IPS-18a (cell line): ENCODE measurements at regions not wholly inside any gene's neighbourhood (a gene's known extent, or its start where the extent isn't known, plus 50 kb on each side); places are given as distances from the start of the nearest gene placed in this dataset.

Experiments used
- H3K27ac ChIP-seq: one replicate; pipeline ENCODE4 v1.5.1; 2013; ENCODE audit warnings: low read length
- H3K27me3 ChIP-seq: one replicate; pipeline ENCODE4 v1.6.1; 2013; ENCODE audit warnings: mild to moderate bottlenecking, low read length; ENCODE audit not compliant: control insufficient read depth, insufficient read depth
- H3K36me3 ChIP-seq: one replicate; pipeline ENCODE4 v1.6.1; 2013; ENCODE audit warnings: low read depth, low read length; ENCODE audit not compliant: control insufficient read depth
- H3K4me1 ChIP-seq: one replicate; pipeline ENCODE4 v1.6.1; 2013; ENCODE audit warnings: low read depth, low read length; ENCODE audit not compliant: control insufficient read depth
- H3K4me3 ChIP-seq: one replicate; pipeline ENCODE4 v1.5.1; 2013; ENCODE audit warnings: low read length
- H3K9ac ChIP-seq: one replicate; pipeline ENCODE4 v1.6.1; 2013; ENCODE audit warnings: mild to moderate bottlenecking, low read length, moderate library complexity
- H3K9me3 ChIP-seq: one replicate; pipeline ENCODE4 v1.6.1; 2013; ENCODE audit warnings: low read depth, low read length; ENCODE audit not compliant: control insufficient read depth

GRCh38 chr15:46672041-46672440, 1037.2 kb downstream of the SQOR start:
- Histone ChIP-seq H3K27ac (no peak overlapping the region), H3K36me3 (no peaks in the 10 kb centered on the region), H3K4me3 (no peak overlapping the region), H3K27me3 (no peaks in the 10 kb centered on the region), H3K4me1 (no peaks in the 10 kb centered on the region), H3K9me3 (no peaks in the 10 kb centered on the region), H3K9ac (no peak overlapping the region)

GRCh38 chr15:46676233-46677206, 1040.8 kb upstream of the SEMA6D start:
- no peaks in the 10 kb centered on the region for H3K9me3 ChIP-seq

GRCh38 chr15:46677491-46677890, 1039.8 kb upstream of the SEMA6D start:
- H3K36me3 ChIP-seq = no peaks in the 10 kb centered on the region
- H3K4me3 ChIP-seq = no peak overlapping the region
- no peaks in the 10 kb centered on the region for H3K27me3 ChIP-seq
- no peak overlapping the region for H3K27ac ChIP-seq
- H3K4me1 ChIP-seq = peaks cover 10% of the 10 kb centered on the region
- H3K9me3 ChIP-seq = no peaks in the 10 kb centered on the region
- H3K9ac ChIP-seq = no peak overlapping the region

More at GRCh38 chr15:46676233-46677206, 1040.8 kb upstream of the SEMA6D start:
- Histone ChIP-seq H3K27ac (no peak overlapping the region), H3K4me3 (no peak overlapping the region), H3K27me3 (no peaks in the 10 kb centered on the region), H3K4me1 (peaks cover 10% of the 10 kb centered on the region), H3K36me3 (no peaks in the 10 kb centered on the region), H3K9ac (no peak overlapping the region)

- Histone ChIP-seq H3K27me3 (no peaks in the 10 kb centered on the region), H3K9me3 (no peaks in the 10 kb centered on the region), H3K36me3 (no peaks in the 10 kb centered on the region), H3K27ac (no peak overlapping the region), H3K4me1 (peaks cover 10% of the 10 kb centered on the region), H3K4me3 (no peak overlapping the region), H3K9ac (no peak overlapping the region)
Observed at GRCh38 chr15:46681901-46682300, 1035.4 kb upstream of the SEMA6D start.

GRCh38 chr15:46682969-46683791, 1034.1 kb upstream of the SEMA6D start:
- Histone ChIP-seq H3K36me3 (no peaks in the 10 kb centered on the region), H3K4me1 (peaks cover 4% of the 10 kb centered on the region), H3K9me3 (no peaks in the 10 kb centered on the region), H3K27ac (no peak overlapping the region), H3K4me3 (no peak overlapping the region), H3K27me3 (no peaks in the 10 kb centered on the region), H3K9ac (no peak overlapping the region)

GRCh38 chr15:46685096-46685495, 1032.2 kb upstream of the SEMA6D start:
- Histone ChIP-seq H3K27ac (no peak overlapping the region), H3K4me3 (no peak overlapping the region), H3K36me3 (no peaks in the 10 kb centered on the region), H3K27me3 (no peaks in the 10 kb centered on the region), H3K9ac (no peak overlapping the region), H3K9me3 (no peaks in the 10 kb centered on the region), H3K4me1 (no peaks in the 10 kb centered on the region)

- H3K27ac ChIP-seq = no peak overlapping the region
- H3K9ac ChIP-seq = no peak overlapping the region
- no peaks in the 10 kb centered on the region for H3K36me3 ChIP-seq
- H3K4me3 ChIP-seq = no peak overlapping the region
- no peaks in the 10 kb centered on the region for H3K4me1 ChIP-seq
- no peaks in the 10 kb centered on the region for H3K9me3 ChIP-seq
- H3K27me3 ChIP-seq = no peaks in the 10 kb centered on the region
Observed at GRCh38 chr15:46685681-46686080, 1031.6 kb upstream of the SEMA6D start.

GRCh38 chr15:46696281-46696680, 1021.0 kb upstream of the SEMA6D start:
- Histone ChIP-seq H3K4me3 (no peak overlapping the region), H3K9me3 (no peaks in the 10 kb centered on the region), H3K4me1 (no peaks in the 10 kb centered on the region), H3K27ac (no peak overlapping the region), H3K36me3 (no peaks in the 10 kb centered on the region), H3K9ac (no peak overlapping the region), H3K27me3 (no peaks in the 10 kb centered on the region)

- Histone ChIP-seq H3K9ac (no peak overlapping the region), H3K27ac (no peak overlapping the region), H3K27me3 (no peaks in the 10 kb centered on the region), H3K36me3 (no peaks in the 10 kb centered on the region), H3K4me3 (no peak overlapping the region), H3K4me1 (no peaks in the 10 kb centered on the region), H3K9me3 (no peaks in the 10 kb centered on the region)
Observed at GRCh38 chr15:46701346-46701745, 1016.0 kb upstream of the SEMA6D start.

GRCh38 chr15:46701896-46702295, 1015.4 kb upstream of the SEMA6D start:
- Histone ChIP-seq H3K4me1 (no peaks in the 10 kb centered on the region), H3K27me3 (no peaks in the 10 kb centered on the region), H3K9me3 (no peaks in the 10 kb centered on the region), H3K36me3 (no peaks in the 10 kb centered on the region), H3K9ac (no peak overlapping the region), H3K4me3 (no peak overlapping the region), H3K27ac (no peak overlapping the region)

- H3K27ac ChIP-seq = no peak overlapping the region
- H3K9ac ChIP-seq = no peak overlapping the region
- H3K27me3 ChIP-seq = no peaks in the 10 kb centered on the region
- H3K9me3 ChIP-seq = no peaks in the 10 kb centered on the region
- H3K4me1 ChIP-seq = no peaks in the 10 kb centered on the region
- H3K4me3 ChIP-seq = no peak overlapping the region
- H3K36me3 ChIP-seq = no peaks in the 10 kb centered on the region
Observed at GRCh38 chr15:46703020-46703861, 1014.1 kb upstream of the SEMA6D start.
